Neural progenitor cell (in vitro differentiated cells): ENCODE measurements at regions not wholly inside any gene's neighbourhood (a gene's known extent, or its start where the extent isn't known, plus 50 kb on each side); places are given as distances from the start of the nearest gene placed in this dataset.

ENCODE experiments used
- DNase-seq: peaks from one replicate; pipeline ENCODE4 v3.0.0-alpha.2; 2016; ENCODE audit warnings: low spot score
- H2AFZ ChIP-seq: fragments of 200-600 bp; sonication (generic); replicated peaks from 2 replicates; pipeline ENCODE4 v1.6.1; 2016; ENCODE audit warnings: antibody characterized with exemption
- H3F3A ChIP-seq: fragments of 200-600 bp; sonication (generic); 2 replicates; pipeline ENCODE4 v1.6.1; 2016; ENCODE audit warnings: antibody characterized with exemption, low read depth
- H3K27ac ChIP-seq: fragments of 200-600 bp; sonication (generic); 2 replicates; pipeline ENCODE4 v1.5.1; 2016; ENCODE audit warnings: mild to moderate bottlenecking
- H3K27me3 ChIP-seq: fragments of 200-600 bp; sonication (generic); 2 replicates; pipeline ENCODE4 v1.6.1; 2016; ENCODE audit warnings: mild to moderate bottlenecking, moderate library complexity
- H3K36me3 ChIP-seq: fragments of 200-600 bp; sonication (generic); 2 replicates; pipeline ENCODE4 v1.5.1; 2016
- H3K4me1 ChIP-seq: fragments of 200-600 bp; sonication (generic); 2 replicates; pipeline ENCODE4 v1.6.1; 2016; ENCODE audit warnings: mixed run types
- H3K4me2 ChIP-seq: fragments of 200-600 bp; sonication (generic); 2 replicates; pipeline ENCODE4 v1.6.1; 2016
- H3K4me3 ChIP-seq: fragments of 200-600 bp; sonication (generic); 2 replicates; pipeline ENCODE4 v1.5.1; 2016
- H3K79me2 ChIP-seq: fragments of 200-600 bp; sonication (generic); 2 replicates; pipeline ENCODE4 v1.6.1; 2016; ENCODE audit warnings: low read depth
- H3K9ac ChIP-seq: fragments of 200-600 bp; sonication (generic); 2 replicates; pipeline ENCODE4 v1.6.1; 2016
- H3K9me3 ChIP-seq: fragments of 200-600 bp; sonication (generic); 2 replicates; pipeline ENCODE4 v1.5.1; 2016; ENCODE audit warnings: low read depth
- H4K20me1 ChIP-seq: fragments of 200-600 bp; sonication (generic); 2 replicates; pipeline ENCODE4 v1.6.1; 2016; ENCODE audit warnings: low read depth
- H3K27ac Mint-ChIP-seq: 3 replicates; pipeline ENCODE4 v1.8.0; 2021; ENCODE audit warnings: mixed read lengths
- H3K27me3 Mint-ChIP-seq: 2 replicates; pipeline ENCODE4 v1.8.0; 2022; ENCODE audit warnings: low read depth, mild to moderate bottlenecking, inconsistent platforms, moderate library complexity, mixed read lengths; ENCODE audit not compliant: insufficient read depth
- H3K36me3 Mint-ChIP-seq: 3 replicates; pipeline ENCODE4 v1.8.0; 2021; ENCODE audit warnings: mixed read lengths
- H3K4me1 Mint-ChIP-seq: 3 replicates; pipeline ENCODE4 v1.8.0; 2021; ENCODE audit warnings: mixed read lengths
- H3K4me3 Mint-ChIP-seq: 3 replicates; pipeline ENCODE4 v1.8.0; 2021; ENCODE audit warnings: mild to moderate bottlenecking, moderate library complexity, mixed read lengths
- H3K9me3 Mint-ChIP-seq: 3 replicates; pipeline ENCODE4 v1.8.0; 2020; ENCODE audit warnings: mixed read lengths
- CTCF ChIP-seq: fragments of 200-600 bp; sonication (generic); IDR thresholded peaks from 2 replicates; pipeline ENCODE4 v1.5.1; 2017; ENCODE audit warnings: antibody characterized with exemption, mild to moderate bottlenecking
- EZH2 ChIP-seq: fragments of 200-600 bp; sonication (generic); IDR thresholded peaks from 2 replicates; pipeline ENCODE4 v1.6.1; 2017; ENCODE audit warnings: antibody characterized with exemption, mild to moderate bottlenecking, moderate library complexity
- EZH2phosphoT487 ChIP-seq: fragments of 200-600 bp; sonication (generic); IDR thresholded peaks from 2 replicates; pipeline ENCODE4 v1.6.1; 2017; ENCODE audit warnings: antibody characterized with exemption

- Histone ChIP-seq H3K4me2 (no peak overlapping the region), H4K20me1 (no peaks in the 10 kb centered on the region), H3K27ac (no peak overlapping the region), H2AFZ (no peak overlapping the region), H3K79me2 (no peaks in the 10 kb centered on the region), H3K9me3 (no peaks in the 10 kb centered on the region), H3K9ac (no peak overlapping the region), H3K36me3 (no peaks in the 10 kb centered on the region), H3K27me3 (no peaks in the 10 kb centered on the region), H3K4me3 (no peak overlapping the region), H3K4me1 (no peaks in the 10 kb centered on the region), H3F3A (no peaks in the 10 kb centered on the region)
- Mint-ChIP-seq H3K4me1 (no peaks in the 10 kb centered on the region), H3K27ac (no peak overlapping the region), H3K4me3 (no peak overlapping the region), H3K9me3 (no peaks in the 10 kb centered on the region), H3K36me3 (no peaks in the 10 kb centered on the region), H3K27me3 (no peaks in the 10 kb centered on the region)
- no peak for DNase-seq
- TF ChIP-seq EZH2 (no peak), CTCF (no peak), EZH2phosphoT487 (no peak)
Measured at GRCh38 chr11:37774441-37774840, 1176.4 kb upstream of the RAG2 start.

- Mint-ChIP-seq H3K27me3 (no peaks in the 10 kb centered on the region), H3K27ac (no peak overlapping the region), H3K4me3 (no peak overlapping the region), H3K9me3 (no peaks in the 10 kb centered on the region), H3K36me3 (no peaks in the 10 kb centered on the region), H3K4me1 (no peaks in the 10 kb centered on the region)
- H3K4me1 ChIP-seq, result no peaks in the 10 kb centered on the region
- H3K36me3 ChIP-seq, result no peaks in the 10 kb centered on the region
- no peak for DNase-seq
- no peak overlapping the region for H3K27ac ChIP-seq
- no peaks in the 10 kb centered on the region for H3K79me2 ChIP-seq
- H3F3A ChIP-seq, result no peaks in the 10 kb centered on the region
- H3K9me3 ChIP-seq, result no peaks in the 10 kb centered on the region
- no peaks in the 10 kb centered on the region for H4K20me1 ChIP-seq
- H3K4me2 ChIP-seq, result no peak overlapping the region
- no peaks in the 10 kb centered on the region for H3K27me3 ChIP-seq
- TF ChIP-seq EZH2phosphoT487 (no peak), CTCF (no peak), EZH2 (no peak)
- no peak overlapping the region for H2AFZ ChIP-seq
- no peak overlapping the region for H3K9ac ChIP-seq
- H3K4me3 ChIP-seq, result no peak overlapping the region
Measured at GRCh38 chr11:37770145-37770544, 1172.1 kb upstream of the RAG2 start.

GRCh38 chr11:37762079-37762478 is 1164.0 kb upstream of the RAG2 start:
- H3F3A ChIP-seq, result no peaks in the 10 kb centered on the region
- H2AFZ ChIP-seq, result no peak overlapping the region
- no peaks in the 10 kb centered on the region for H3K4me1 ChIP-seq
- no peak overlapping the region for H3K27ac ChIP-seq
- H3K9me3 ChIP-seq, result no peaks in the 10 kb centered on the region
- no peak overlapping the region for H3K9ac ChIP-seq
- Mint-ChIP-seq H3K27ac (no peak overlapping the region), H3K4me3 (no peak overlapping the region), H3K9me3 (no peaks in the 10 kb centered on the region), H3K36me3 (no peaks in the 10 kb centered on the region), H3K4me1 (no peaks in the 10 kb centered on the region), H3K27me3 (no peaks in the 10 kb centered on the region)
- no peaks in the 10 kb centered on the region for H3K27me3 ChIP-seq
- no peak overlapping the region for H3K4me2 ChIP-seq
- no peak for DNase-seq
- no peaks in the 10 kb centered on the region for H3K79me2 ChIP-seq
- no peak overlapping the region for H3K4me3 ChIP-seq
- H4K20me1 ChIP-seq, result no peaks in the 10 kb centered on the region
- no peaks in the 10 kb centered on the region for H3K36me3 ChIP-seq
- no peak for TF ChIP-seq EZH2phosphoT487
- no peak for TF ChIP-seq CTCF
- no peak for TF ChIP-seq EZH2

GRCh38 chr11:37755521-37755920 is 1157.5 kb upstream of the RAG2 start:
- H3K27ac Mint-ChIP-seq, result no peak overlapping the region
- no peaks in the 10 kb centered on the region for H3K4me1 Mint-ChIP-seq
- Histone ChIP-seq H3K36me3 (no peaks in the 10 kb centered on the region), H3K9ac (no peak overlapping the region), H4K20me1 (no peaks in the 10 kb centered on the region), H3K4me2 (no peak overlapping the region), H2AFZ (no peak overlapping the region), H3K27ac (no peak overlapping the region), H3K9me3 (no peaks in the 10 kb centered on the region), H3K4me3 (no peak overlapping the region), H3K4me1 (no peaks in the 10 kb centered on the region), H3F3A (no peaks in the 10 kb centered on the region), H3K79me2 (no peaks in the 10 kb centered on the region), H3K27me3 (no peaks in the 10 kb centered on the region)
- TF ChIP-seq EZH2 (no peak), EZH2phosphoT487 (no peak), CTCF (no peak)
- no peaks in the 10 kb centered on the region for H3K9me3 Mint-ChIP-seq
- H3K36me3 Mint-ChIP-seq, result no peaks in the 10 kb centered on the region
- no peak overlapping the region for H3K4me3 Mint-ChIP-seq
- DNase-seq, result no peak
- H3K27me3 Mint-ChIP-seq, result no peaks in the 10 kb centered on the region
